ENCODE measurements at regions not wholly inside any gene's neighbourhood (a gene's known extent, or its start where the extent isn't known, plus 50 kb on each side); places are given as distances from the start of the nearest gene placed in this dataset.

DNA sequence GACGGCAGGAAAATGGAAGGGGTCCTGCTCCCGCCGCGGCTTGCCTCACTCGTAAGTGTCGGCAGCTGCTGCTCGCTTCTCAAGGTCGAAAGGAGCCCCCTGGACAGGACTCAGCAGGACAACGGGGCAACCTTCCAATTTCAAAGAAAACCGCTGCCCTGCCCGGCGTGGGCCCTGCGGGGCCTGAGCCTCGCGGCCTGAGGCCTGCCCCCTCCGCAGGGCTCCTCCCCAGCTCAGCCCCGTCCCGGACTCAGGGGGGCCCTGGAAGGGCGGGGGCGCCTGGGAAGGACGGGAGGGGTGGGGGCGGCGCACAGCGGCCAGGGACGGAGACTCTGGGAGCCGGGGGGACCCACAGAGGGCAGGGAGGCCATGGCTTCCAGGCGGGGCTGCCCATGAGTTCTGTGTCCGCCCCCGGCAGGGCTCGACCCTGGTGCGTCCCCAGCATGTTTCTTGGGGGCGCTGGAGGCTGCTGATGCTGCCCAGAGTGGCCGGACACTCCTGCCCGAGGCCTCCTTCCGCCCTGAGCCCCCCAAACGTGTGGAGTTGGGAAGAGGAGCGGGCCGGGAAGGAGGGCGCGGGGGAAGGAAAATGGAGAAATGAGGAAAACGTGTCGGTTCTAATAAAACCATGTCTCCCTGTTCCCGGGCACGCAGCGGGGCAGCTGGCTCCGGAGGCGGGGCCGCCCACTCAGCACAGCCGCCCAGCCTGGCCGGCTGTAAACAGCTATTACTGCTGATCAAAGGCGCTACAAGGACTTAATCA, 114.6 kb downstream of the DLL1 start:
- TF ChIP-seq, protein P1, sequence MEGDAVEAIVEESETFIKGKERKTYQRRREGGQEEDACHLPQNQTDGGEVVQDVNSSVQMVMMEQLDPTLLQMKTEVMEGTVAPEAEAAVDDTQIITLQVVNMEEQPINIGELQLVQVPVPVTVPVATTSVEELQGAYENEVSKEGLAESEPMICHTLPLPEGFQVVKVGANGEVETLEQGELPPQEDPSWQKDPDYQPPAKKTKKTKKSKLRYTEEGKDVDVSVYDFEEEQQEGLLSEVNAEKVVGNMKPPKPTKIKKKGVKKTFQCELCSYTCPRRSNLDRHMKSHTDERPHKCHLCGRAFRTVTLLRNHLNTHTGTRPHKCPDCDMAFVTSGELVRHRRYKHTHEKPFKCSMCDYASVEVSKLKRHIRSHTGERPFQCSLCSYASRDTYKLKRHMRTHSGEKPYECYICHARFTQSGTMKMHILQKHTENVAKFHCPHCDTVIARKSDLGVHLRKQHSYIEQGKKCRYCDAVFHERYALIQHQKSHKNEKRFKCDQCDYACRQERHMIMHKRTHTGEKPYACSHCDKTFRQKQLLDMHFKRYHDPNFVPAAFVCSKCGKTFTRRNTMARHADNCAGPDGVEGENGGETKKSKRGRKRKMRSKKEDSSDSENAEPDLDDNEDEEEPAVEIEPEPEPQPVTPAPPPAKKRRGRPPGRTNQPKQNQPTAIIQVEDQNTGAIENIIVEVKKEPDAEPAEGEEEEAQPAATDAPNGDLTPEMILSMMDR (IDR thresholded peaks at IDR 0.05; ENCODE audit: poor library complexity), result no peak
- TF ChIP-seq EZH2 (IDR thresholded peaks at IDR 0.05; ENCODE audit: borderline replicate concordance) (no peak), EZH2phosphoT487 (IDR thresholded peaks at IDR 0.05; ENCODE audit: low read depth, severe bottlenecking, unreplicated experiment) (no peak)
